ENCODE measurements at regions not wholly inside any gene's neighbourhood (a gene's known extent, or its start where the extent isn't known, plus 50 kb on each side); places are given as distances from the start of the nearest gene placed in this dataset.

DNA sequence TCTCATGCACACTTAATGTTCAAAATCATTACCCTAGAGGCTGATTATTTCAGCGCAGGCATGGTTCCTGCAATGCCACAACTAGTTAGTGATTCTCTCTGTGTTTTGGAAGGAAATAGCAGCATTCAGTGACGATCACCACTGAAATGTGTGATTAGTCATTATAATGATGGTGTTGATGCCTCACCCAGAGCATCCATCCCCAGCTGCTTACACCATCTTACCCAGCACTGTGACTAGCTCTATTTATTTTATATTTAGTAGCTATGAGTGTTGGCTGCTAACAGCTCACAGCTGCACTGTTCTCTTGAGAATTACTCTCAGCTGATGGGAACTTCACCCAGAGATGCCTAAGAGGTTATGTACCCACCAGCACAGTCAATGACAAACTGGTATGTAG, 60.5 kb upstream of the TSPAN7 start:
- H3K4me1 ChIP-seq (ENCODE audit: control insufficient read depth, extremely low read depth, insufficient read depth, low read length): no peaks in the 10 kb centered on the region
- H2AFZ ChIP-seq (ENCODE audit: low read depth, low read length): no peak overlapping the region
- H4K20me1 ChIP-seq (replicated peaks; ENCODE audit: control insufficient read depth, extremely low read depth, insufficient read depth, low read length): no peaks in the 10 kb centered on the region
- H3K27ac ChIP-seq (ENCODE audit: insufficient read depth, low read depth, low read length): no peak overlapping the region
- intact Hi-C loops (cut with micrococcal nuclease) (no loop called here), dilution Hi-C loops (cut with MboI; ENCODE audit: extremely low pct_ligation_motif_present, low sequenced_read_pairs) (no loop called here)
- no peaks in the 10 kb centered on the region for H3K27me3 ChIP-seq (ENCODE audit: control insufficient read depth in 2 of 2, insufficient read depth in 2 of 2, low read length in 2 of 2)
- H3K9me1 ChIP-seq (replicated peaks; ENCODE audit: control insufficient read depth, extremely low read depth, insufficient read depth, low read length): no peaks in the 10 kb centered on the region
- no peaks in the 10 kb centered on the region for H3K9me3 ChIP-seq (replicated peaks; ENCODE audit: control insufficient read depth, insufficient read depth, low read length)
- H3K4me2 ChIP-seq (ENCODE audit: insufficient read depth, low read length): no peak overlapping the region
- ChIA-PET CTCF (no interaction called here), POLR2A (no interaction called here)
- no peak overlapping the region for H3K4me3 ChIP-seq (replicated peaks in 1 of 3; ENCODE audit: insufficient read depth in 1 of 3, low read depth in 1 of 3, low read length in 3 of 3)
- no TSS peak for BruUV-seq (replicated peaks)
- H3K79me2 ChIP-seq (ENCODE audit: control insufficient read depth, insufficient read depth, low read length): no peaks in the 10 kb centered on the region
- H3K36me3 ChIP-seq (ENCODE audit: control insufficient read depth in 2 of 2, extremely low read depth in 1 of 2, insufficient read depth in 2 of 2, low read length in 2 of 2): no peaks in the 10 kb centered on the region
- DNase-seq (ENCODE audit: low read depth, low spot score): no peak
- no peak overlapping the region for H3K9ac ChIP-seq (replicated peaks; ENCODE audit: extremely low read depth, insufficient read depth, low read length)
- FAIRE-seq: no peak
- TF ChIP-seq EZH2 (IDR thresholded peaks at IDR 0.05; ENCODE audit: borderline replicate concordance, low read depth, low read length, severe bottlenecking): no peak
- TF ChIP-seq POLR2AphosphoS5 (IDR thresholded peaks at IDR 0.05; ENCODE audit: insufficient read depth, low read depth, low read length): no peak
- TF ChIP-seq MAX (IDR thresholded peaks at IDR 0.05; ENCODE audit: insufficient read depth, insufficient read length): no peak
- TF ChIP-seq CTCF (IDR thresholded peaks at IDR 0.05; ENCODE audit: extremely low read depth in 1 of 2, insufficient read depth in 1 of 2, low read depth in 1 of 2, low read length in 2 of 2): no peak
- TF ChIP-seq POLR2A (IDR thresholded peaks at IDR 0.05; ENCODE audit: low read depth, low read length): no peak

DNA sequence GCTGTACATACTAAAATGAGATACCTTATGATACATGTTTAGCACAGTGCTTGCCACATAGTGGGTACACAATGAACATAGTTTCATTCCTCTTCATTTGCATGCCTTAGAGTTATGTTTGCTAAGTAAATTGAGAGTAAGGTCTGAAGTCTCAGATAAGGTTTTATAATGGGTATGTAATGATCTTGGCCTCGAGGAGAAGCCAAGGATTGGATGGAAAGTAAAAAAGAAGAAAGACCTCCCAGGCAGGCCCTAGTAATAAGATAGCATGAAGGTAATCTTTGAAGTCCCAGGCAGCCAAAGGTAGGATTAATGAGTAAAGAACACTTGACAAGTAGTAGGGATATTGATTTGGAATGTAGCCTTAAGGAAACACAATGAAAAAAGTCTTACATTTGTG, 55.8 kb upstream of the TSPAN7 start:
- DNase-seq (ENCODE audit: low read depth, low spot score): no peak
- dilution Hi-C loops (cut with MboI; ENCODE audit: extremely low pct_ligation_motif_present, low sequenced_read_pairs): no loop called here

More for the DNA sequence above, 55.8 kb upstream of the TSPAN7 start:
- H3K4me1 ChIP-seq (ENCODE audit: control insufficient read depth, extremely low read depth, insufficient read depth, low read length): no peaks in the 10 kb centered on the region
- intact Hi-C loops (cut with micrococcal nuclease): no loop called here
- H3K9me3 ChIP-seq (replicated peaks; ENCODE audit: control insufficient read depth, insufficient read depth, low read length): no peaks in the 10 kb centered on the region
- TF ChIP-seq FOS (IDR thresholded peaks at IDR 0.05; ENCODE audit: borderline replicate concordance, insufficient read depth, low read length): no peak
- no peak for TF ChIP-seq CTCF (IDR thresholded peaks at IDR 0.05; ENCODE audit: extremely low read depth in 1 of 2, insufficient read depth in 1 of 2, low read depth in 1 of 2, low read length in 2 of 2)
- TF ChIP-seq POLR2A (IDR thresholded peaks at IDR 0.05; ENCODE audit: low read depth, low read length): no peak
- no peak for TF ChIP-seq MYC (IDR thresholded peaks at IDR 0.05; ENCODE audit: low read depth, low read length)
- no peak for TF ChIP-seq JUN (IDR thresholded peaks at IDR 0.05; ENCODE audit: borderline replicate concordance, insufficient read depth, insufficient read length, low read depth)
- no peak for TF ChIP-seq EZH2 (IDR thresholded peaks at IDR 0.05; ENCODE audit: borderline replicate concordance, low read depth, low read length, severe bottlenecking)
- TF ChIP-seq MAX (IDR thresholded peaks at IDR 0.05; ENCODE audit: insufficient read depth, insufficient read length): no peak
- TF ChIP-seq GATA2 (IDR thresholded peaks at IDR 0.05; ENCODE audit: insufficient read depth, insufficient read length, low read depth, low read length): no peak
- no peak for TF ChIP-seq POLR2AphosphoS5 (IDR thresholded peaks at IDR 0.05; ENCODE audit: insufficient read depth, low read depth, low read length)
- no peak for FAIRE-seq
- no peaks in the 10 kb centered on the region for H4K20me1 ChIP-seq (replicated peaks; ENCODE audit: control insufficient read depth, extremely low read depth, insufficient read depth, low read length)
- no peak overlapping the region for H2AFZ ChIP-seq (ENCODE audit: low read depth, low read length)
- no TSS peak for BruUV-seq (replicated peaks)
- no peaks in the 10 kb centered on the region for H3K36me3 ChIP-seq (ENCODE audit: control insufficient read depth in 2 of 2, extremely low read depth in 1 of 2, insufficient read depth in 2 of 2, low read length in 2 of 2)
- no peaks in the 10 kb centered on the region for H3K79me2 ChIP-seq (ENCODE audit: control insufficient read depth, insufficient read depth, low read length)
- H3K9me1 ChIP-seq (replicated peaks; ENCODE audit: control insufficient read depth, extremely low read depth, insufficient read depth, low read length): no peaks in the 10 kb centered on the region
- no peak overlapping the region for H3K27ac ChIP-seq (ENCODE audit: insufficient read depth, low read depth, low read length)
- H3K4me2 ChIP-seq (ENCODE audit: insufficient read depth, low read length): no peak overlapping the region
- no peaks in the 10 kb centered on the region for H3K27me3 ChIP-seq (ENCODE audit: control insufficient read depth in 2 of 2, insufficient read depth in 2 of 2, low read length in 2 of 2)
- no peak overlapping the region for H3K4me3 ChIP-seq (replicated peaks in 1 of 3; ENCODE audit: insufficient read depth in 1 of 3, low read depth in 1 of 3, low read length in 3 of 3)
- POLR2A ChIA-PET: no interaction called here
- no peak overlapping the region for H3K9ac ChIP-seq (replicated peaks; ENCODE audit: extremely low read depth, insufficient read depth, low read length)
- CTCF ChIA-PET: interaction anchor here (1.1 kb wide), 1 partner anchor 15 kb away, joined by 3 read pairs; no protein-coding TSS in a partner anchor
